ENCODE measurements at regions not wholly inside any gene's neighbourhood (a gene's known extent, or its start where the extent isn't known, plus 50 kb on each side); places are given as distances from the start of the nearest gene placed in this dataset.

DNA sequence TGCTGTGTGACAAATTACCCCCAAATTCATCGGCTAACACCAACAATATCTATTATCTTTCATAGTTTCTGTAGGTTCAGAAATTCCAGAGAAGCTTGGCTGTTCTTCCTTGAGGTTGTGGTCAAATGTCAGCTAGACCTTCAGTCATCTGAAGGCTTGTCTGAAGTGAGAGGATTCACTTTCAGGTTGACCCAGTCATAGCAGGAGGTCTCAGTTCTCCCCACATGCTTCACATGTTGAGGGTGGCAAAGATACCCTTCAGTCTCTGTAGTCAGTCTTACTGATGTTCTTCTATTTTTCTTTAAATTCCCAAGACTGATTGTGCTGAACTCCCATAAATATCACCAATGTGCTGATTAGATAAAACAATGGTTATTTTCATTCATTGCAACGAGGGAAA lies 1692.0 kb downstream of the REEP3 start:
- TF ChIP-seq CTCF (IDR thresholded peaks at IDR 0.05; ENCODE audit: low read length) = no peak
- no peak for TF ChIP-seq EZH2 (optimal IDR thresholded peaks at IDR 0.05; ENCODE audit: low read depth, low read length)

All from MM.1S (cell line).